T follicular helper cell (primary cell): ENCODE measurements at regions not wholly inside any gene's neighbourhood (a gene's known extent, or its start where the extent isn't known, plus 50 kb on each side); places are given as distances from the start of the nearest gene placed in this dataset.
"Not testable (repeated sequence)": the region's sequence is repeated elsewhere in the genome, so short reads cannot be mapped to it uniquely, and the experiment has no call there.

Source experiments
- DNase-seq: peaks from one replicate; pipeline ENCODE4 v3.0.0-alpha.2; 2020; ENCODE audit warnings: low read depth

DNA sequence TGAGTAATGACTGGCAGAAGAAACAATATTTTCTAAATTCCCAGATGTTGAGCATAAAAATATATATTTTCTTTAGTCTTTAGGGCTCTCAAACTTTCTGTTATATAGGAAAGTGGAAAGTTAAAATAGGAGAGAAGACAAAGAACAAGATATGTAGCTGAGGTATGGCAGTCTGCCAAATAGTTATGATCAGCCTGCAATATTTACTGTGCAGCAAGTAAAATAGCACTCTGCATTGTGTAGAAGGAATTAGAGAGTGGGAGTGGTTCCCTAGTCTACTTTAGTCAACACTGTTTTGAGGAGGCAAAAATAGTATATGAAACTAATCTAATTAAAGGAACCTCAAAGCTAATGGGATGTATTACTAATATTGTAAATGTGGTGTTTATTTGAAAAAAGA is 978.1 kb upstream of the ALCAM start:
- DNase-seq, result no peak

DNA sequence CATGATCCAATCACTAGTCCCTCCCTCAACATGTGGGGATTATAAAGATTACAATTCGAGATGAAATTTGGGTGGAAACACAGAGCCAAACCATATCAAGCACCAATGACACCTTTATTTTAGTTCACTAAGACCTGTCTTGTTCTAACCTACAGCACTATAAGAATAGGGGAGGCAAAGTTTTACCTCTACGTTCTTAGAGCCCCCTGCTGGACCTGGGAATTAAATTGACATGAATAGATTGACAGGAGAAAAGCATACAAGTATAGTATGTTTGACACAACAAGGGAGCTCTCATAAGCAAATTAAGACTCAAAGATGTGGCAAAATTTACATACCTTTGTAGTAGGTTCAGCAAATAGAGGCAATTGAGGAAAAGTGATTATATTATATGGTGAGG is 974.4 kb upstream of the ALCAM start:
- no peak for DNase-seq

DNA sequence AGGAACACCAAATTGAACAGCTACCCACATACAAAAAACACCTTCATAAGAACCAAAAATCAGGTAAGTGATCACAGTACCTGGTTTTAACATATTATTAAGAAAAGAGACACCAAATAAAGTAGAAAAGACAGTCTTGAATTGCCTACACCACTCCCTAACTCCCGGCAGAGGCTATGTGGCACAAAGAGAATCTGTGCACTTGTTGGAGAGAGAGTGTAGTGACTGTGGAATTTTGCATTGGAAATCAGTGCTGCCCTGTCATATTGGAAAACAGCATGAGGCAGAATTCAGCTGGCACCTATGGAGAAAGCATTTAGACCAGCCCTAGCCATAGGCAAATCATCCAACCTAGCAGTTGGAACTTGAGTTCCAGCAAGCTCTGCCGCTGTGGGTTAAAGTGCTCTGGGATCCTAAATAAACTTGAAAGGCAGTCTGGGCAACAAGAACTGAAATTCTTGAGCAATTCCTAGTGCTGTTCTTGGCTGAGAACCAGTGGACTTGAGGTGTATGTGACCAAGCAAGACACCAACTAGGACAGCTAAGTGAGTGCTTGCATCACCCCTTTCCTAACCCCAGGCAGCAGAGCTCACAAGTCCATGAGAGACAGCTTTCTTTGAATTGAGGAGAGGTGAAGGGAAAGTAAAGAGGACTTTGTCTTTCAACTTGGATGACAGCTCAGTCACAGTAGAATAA is 969.6 kb upstream of the ALCAM start:
- DNase-seq, result no peak

DNA sequence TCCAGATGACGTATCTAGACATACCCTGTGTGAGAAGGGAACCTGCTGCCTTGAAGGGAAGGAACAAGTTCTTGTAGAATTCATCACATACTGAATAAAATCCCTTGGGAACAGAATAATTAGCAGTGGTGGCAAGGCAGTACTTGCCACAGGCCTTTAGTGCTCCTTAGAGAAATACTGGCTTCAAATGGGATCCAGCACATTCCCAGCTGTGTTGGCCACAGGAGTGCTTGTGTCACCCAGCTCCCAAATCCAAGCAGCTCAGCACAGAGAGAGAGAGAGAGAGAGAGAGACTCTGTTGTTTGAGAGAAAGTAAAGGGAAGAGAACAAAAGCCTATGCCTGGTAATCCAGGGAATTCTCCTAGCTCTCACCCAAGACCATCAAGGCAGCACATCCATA is 969.0 kb upstream of the ALCAM start:
- no peak for DNase-seq

DNA sequence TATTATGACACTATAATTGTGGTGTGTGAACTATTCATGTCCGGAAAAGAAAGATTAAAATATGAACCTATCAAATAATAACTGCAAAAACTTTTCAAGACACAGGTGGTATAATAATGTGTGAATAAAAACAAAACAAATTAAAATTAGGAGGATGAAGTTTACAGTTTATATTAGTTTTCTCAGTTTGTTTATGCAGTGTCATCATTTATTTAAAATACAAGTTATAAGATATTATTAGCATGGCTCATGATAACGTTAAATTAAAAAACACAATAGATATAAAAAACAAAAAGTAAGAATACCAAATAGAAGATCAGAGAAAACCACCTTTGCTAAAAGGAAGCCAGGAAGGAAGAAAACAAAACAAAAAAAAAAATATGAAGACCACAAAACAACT is 963.8 kb upstream of the ALCAM start:
- DNase-seq, result no peak

DNA sequence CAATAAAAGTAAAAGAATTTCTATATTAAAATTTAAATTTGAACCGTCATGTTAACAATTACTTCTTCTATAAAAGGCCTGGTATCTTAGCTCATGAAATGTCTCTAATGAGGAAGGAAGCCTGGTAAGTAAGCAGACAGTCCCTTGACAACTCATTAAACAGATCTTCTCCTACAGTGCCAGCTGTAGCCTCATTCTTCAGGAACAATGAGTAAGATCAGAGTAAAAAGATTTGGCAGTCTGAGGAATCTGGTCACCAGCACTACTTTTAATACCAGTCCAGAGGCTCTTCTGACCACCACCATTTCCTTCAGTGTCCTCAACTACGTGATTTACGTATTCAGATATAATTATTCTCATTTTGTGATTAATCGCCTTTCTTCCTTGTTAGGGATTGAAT is 955.0 kb upstream of the ALCAM start:
- DNase-seq, result no peak

DNA sequence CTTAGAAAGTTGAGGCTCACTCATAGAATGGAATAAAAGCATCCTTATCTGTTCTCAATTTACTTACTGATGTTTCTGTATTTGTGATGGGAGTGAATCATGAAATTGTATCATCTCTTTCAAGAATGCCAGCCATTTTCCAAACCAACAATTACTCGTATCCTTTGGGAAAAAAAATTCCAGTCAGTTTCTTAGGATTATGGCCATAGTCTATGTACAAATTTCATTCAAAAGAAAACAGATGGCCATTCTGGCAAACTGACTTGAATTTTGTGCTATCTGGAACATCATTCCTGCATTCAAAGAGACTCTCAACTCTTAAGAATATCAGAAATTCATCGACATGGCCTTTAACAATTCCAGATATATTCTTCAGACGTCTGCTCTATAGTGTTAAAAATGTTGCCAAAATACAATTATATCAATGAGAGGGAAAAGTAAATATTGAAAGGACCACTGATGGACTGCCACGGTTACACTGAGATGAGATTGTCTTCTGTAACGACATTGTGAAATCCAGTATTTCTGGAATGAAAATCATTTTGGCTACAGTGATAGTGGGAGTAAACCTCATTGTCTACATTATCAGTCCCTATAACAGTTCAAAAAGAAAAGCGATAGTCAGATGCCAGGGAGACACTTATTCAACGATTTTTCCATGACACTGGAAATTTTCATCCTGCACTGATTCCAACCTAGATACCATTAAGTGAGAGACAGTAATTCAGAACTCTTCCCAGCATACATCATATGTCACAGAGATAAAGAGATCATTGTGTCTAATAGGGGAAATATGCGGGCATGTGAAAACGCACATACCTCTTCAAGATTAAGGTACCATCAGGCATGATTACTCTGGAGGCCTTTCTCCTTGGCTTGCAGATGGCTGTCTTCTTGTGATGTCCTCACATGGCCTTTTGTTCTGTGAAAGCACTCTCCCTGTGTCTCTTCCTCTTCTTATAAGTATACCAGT is 953.8 kb upstream of the ALCAM start:
- DNase-seq, result no peak

DNA sequence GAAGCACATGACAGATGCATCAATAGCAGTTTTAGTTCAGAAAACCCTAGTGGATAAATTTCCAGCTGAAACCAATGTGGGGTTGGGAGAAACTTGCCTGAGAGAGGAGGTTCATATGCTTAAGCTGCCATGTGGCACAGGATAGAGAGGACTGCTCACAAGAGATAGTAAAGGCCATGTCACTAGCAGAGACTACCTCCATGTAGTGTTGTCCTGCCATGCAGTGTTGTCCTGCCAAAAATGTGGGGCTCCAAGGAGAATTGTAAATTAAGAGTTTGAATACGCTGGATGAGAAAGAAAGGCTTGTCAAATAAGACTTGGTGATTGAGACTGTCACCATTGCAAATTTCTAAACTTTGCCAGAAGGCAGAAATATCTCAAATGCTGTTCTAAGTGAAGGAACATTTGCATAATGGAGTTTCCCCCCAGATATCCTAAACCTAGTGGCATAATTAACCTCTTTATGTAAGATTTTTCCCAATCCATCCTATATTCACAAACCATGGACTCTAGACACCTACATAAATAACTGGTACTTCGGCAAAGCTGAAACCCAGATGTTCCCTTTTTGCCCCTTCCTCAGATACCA is 938.3 kb upstream of the ALCAM start:
- DNase-seq, result no peak

DNA sequence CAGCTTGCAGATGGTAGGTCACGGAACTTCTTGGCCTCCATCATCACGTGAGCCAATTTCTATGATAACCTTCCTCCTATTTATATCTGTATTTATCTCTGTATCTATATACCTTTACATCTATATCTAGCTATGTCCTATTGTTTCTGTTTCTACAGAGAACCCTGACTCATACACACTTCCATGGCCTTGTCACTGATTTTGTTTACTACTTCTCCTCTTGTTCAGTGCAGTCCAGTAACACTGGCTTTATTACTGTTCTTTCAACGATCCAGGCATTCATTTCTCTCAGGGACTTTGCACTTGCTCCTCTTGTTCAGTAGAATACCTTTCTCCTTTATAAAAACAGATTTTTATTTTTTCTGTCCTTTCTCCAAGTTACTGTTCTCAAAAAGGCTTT is 937.0 kb upstream of the ALCAM start:
- DNase-seq, result no peak

DNA sequence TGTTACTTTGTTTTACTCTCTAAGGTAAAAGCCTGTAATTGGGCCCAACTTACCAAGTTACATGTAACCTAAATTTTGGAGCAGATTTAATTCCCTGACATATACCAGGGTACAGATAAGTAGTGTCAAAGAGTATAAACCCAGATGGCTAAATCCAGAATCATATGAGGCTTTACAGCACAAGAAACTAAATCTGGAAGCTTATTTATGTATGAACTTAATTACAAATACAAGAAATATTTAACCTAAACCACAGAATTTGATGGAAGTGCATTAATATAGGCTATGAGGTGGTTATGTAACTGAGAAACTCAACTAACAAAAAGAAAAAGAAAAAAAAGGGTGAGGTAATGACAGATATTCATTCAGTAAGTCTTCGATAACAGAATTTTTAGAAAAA is 930.2 kb upstream of the ALCAM start:
- DNase-seq, result no peak

DNA sequence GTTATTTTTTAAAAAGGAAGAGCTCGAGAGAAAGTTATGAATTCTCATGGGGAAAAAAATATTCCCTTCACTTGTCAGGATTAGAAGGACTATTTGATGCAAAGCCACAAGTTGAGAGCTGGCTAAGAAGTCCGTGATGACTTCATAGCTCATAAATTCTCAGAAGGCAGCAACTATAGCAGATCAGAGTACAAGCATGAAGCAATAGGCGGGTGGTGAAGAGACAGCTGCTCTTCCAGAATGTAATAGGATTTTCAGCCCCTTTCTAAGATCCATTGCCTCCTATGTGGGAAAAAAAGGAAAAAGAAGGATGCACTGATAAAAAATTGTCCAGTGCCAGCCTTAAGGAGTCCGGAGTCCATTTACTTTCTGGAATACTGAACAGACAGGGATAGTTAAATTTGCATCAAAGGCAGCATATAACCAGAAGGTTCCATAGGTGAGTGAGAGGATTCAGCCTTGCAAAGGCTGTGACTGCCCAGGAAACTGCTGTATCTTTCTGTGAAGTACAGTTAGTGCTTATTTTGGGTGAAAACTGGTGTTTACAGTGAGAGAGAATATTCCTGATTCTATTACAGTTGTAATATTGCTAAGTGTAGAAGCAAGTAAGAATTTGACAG is 929.5 kb upstream of the ALCAM start:
- no peak for DNase-seq

DNA sequence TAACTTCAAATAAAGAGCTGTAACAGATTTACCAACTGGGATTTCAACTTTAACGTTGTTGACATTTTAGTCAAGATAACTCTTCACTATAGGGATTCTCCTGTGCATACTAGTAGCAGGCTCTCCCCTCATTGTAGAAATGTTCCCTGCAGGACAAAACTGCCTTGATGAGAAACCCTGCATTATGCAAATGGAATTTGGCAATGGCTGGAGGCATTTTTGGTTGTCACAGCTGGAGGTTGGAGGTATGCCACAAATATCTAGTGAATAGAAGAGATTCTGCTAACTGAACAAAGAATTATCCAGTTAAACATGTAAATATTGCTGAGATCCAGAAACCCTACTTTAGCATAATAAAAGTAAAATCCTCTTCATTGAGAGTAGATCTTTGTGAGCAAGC is 928.8 kb upstream of the ALCAM start:
- no peak for DNase-seq

DNA sequence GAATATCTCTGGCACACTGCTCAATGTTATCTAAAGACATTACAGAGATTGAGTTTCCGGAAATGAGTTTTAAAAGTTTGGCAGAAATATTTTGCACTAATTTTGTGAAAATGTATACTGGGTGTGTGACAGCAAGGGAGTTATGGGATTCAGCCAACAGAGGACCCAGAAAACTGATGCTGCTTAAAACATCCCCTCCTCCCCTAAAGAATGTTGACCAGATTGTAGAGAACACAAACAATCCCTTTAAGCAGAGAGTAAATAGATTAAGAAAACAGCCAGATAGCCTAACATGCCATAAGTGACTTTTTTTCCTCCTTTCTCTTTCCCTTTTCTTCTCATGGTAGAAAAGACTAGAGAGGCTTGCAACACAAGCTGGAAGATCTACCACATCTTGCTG is 928.0 kb upstream of the ALCAM start:
- DNase-seq, result no peak

DNA sequence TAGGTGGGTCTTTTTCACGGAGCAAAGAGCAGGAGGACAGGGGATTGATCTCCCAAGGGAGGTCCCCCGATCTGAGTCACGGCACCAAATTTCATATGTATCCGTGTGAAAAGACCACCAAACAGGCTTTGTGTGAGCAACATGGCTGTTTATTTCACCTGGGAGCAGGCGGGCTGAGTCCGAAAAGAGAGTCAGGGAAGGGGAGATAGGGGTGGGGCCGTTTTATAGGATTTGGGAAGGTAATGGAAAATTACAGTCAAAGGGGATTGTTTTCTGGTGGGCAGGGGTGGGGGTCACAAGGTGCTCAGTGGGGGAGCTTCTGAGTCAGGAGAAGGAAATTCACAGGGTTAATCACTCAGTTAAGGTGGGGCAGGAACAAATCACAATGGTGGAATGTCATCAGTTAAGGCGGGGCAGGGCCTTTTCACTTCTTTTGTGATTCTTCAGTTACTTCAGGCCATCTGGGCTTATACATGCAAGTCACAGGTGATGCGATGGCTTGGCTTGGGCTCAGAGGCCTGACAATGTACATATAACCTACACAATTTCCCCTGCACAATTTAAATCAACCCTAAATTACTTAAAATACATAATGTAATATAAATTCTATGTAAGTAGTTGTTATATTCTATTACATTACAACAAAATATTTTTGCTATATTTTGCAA is 921.3 kb upstream of the ALCAM start:
- not testable (repeated sequence) for DNase-seq

DNA sequence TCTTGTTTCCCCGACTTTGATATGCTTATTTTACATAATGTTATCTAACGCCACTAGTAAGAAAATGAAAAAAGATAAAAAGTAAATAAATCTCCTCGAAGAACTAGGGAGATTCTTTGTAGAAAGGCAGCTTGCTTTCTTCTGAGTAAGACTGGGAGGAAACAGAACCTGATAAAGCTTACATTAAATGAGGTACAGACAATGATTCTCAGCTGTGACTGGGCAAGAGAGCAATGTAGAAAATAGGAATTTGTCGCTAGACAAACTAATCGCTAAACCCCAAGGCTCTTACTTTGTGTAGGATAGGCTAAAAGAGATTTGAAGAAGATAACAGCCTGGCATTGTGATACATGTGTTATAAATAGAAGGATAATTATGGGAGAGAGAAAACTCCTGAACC is 919.0 kb upstream of the ALCAM start:
- DNase-seq, result no peak

DNA sequence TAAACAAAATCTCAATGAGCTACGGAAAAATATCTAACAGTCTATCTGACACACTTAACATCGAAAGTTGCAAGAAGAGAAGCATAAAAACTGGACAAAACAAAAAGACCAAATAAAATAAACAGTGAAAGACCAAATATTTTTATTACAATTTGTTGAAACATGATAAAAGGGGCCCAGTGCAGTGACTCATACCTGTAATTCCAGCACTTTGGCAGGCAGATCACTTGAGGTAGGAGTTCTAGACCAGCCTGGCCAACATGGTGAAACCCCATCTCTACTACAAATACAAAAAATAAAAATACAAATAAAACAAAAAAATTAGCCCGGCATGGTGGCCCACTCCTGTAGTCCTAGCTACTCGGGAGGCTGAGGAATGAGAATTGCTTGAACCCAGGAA is 914.0 kb upstream of the ALCAM start:
- no peak for DNase-seq

DNA sequence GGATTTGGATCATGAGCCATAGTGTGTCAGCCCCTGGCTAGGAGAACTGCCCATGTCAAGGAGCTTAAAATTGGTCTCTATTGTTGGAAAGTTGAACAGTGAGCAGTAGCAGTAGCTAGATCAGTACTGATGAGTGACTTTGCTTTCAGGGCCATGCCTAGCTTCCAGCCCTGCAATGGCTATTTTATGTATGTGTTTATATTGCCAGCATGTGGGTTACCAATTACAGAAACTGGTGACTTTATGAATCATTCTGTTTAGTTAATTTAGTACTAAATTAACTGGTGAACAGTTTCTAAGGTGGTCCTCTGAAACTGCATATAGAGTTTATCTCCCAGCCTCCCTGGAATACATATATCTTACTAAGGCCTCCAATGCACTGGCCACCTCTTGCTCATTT is 908.1 kb upstream of the ALCAM start:
- no peak for DNase-seq

DNA sequence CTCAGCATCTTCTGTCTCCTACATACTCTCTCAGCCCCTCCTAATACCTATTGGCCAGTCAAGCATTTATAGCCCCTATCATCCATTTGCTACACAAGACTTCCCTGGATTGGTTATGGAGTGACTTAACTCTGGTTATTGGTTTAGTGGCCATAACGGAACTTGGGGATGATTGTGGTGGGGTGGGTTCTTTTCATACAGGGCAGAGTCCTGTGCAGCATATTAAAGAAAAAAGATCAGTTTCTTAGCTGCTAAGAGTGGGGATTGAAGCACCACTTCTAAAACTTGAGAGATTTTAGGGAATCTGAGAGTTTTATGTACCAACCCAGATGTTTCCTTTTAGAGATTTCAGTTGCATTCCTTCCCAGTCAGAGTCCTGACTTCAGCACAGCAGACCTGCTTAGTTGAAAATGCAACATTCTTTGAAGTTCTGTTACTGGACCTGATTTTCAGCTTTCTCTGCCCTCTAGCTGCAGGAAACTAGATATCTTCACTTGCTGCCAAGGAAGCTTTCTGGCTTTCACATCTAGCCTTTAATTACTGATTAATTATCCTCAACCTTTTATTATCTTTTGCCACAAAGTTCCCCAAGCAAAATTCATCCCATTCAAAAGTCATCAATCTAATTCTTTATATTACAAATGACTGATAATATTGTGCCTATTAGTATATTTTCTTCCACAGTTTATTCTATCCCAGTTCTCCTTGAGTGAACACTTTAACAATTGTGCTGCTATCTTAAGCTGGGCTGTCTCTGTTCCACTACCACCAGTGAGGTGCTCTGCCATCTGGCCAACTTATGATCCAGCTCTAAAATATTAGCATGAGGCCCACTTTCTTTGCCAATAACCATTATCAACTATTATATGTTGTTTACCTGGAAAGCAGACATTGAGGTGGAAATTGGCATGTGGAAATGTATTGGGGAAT is 906.0 kb upstream of the ALCAM start:
- no peak for DNase-seq

DNA sequence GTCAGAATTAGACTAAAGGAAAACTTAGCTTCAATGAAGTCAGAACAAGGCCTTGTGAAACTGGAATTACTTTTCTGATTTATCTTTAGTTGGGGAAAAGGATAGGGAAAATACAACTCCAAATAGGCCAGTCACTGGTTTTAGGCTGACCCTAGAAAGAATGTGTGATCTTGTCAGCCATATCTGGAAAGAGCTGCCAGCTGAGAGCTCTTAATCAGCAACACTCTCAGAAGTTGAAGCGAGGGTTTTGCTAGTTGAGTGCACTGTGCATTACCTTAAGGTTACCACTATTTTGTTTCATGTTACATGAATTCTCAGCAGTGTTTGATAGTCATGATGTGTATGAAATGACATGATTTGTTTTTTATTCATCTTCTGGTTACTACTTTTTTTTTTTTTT is 905.3 kb upstream of the ALCAM start:
- no peak for DNase-seq

DNA sequence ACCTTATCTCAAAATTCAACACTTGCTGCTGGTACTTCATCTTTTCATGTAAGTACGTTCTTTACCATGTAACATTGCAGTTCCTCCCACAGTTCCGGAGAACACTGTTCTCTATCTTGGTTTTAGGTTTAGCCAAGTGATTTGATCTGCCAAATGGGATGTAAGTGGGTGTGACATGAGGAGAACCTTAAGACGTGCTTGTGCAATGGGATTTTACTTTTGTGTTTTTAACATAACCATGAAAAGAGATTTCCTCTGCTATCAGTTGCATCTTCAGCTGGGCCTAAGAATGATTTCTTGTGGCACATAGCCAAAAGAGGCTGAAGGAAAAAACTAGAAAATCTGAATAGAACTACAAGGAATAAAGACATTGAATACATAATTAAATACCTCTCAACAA is 894.5 kb upstream of the ALCAM start:
- no peak for DNase-seq

DNA sequence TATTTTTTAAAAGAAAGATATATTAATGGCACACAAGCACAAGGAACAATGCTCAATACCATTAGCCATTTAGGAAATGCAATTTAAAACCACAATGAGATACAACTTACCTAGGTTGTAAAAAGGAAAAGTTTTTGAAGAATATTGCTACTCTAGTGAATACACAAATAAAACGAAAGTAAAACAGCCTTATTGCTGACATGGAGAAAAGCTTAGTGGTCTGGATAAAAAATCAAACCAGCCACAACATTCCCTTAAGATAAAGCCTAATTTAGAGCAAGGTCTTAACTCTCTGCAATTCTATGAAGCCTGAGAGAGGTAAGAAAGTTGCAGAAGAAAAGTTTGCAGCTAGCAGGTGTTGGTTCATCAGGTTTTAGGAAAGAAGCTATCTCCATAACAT is 892.7 kb upstream of the ALCAM start:
- no peak for DNase-seq
